ENCODE measurements at regions not wholly inside any gene's neighbourhood (a gene's known extent, or its start where the extent isn't known, plus 50 kb on each side); places are given as distances from the start of the nearest gene placed in this dataset.

GRCh38 chr4:30870513-30870912, 150.3 kb downstream of the PCDH7 start:
- no peak for TF ChIP-seq CTCF (IDR thresholded peaks at IDR 0.05; ENCODE audit: unreplicated experiment)
- Mint-ChIP-seq H3K4me3 (ENCODE audit: unreplicated experiment) (no peak overlapping the region), H3K36me3 (ENCODE audit: low read depth, unreplicated experiment) (no peaks in the 10 kb centered on the region), H3K9me3 (ENCODE audit: unreplicated experiment) (no peaks in the 10 kb centered on the region), H3K4me1 (ENCODE audit: unreplicated experiment) (peaks cover 6% of the 10 kb centered on the region), H3K27ac (ENCODE audit: unreplicated experiment) (no peak overlapping the region), H3K27me3 (ENCODE audit: unreplicated experiment) (no peaks in the 10 kb centered on the region)
- DNase-seq (ENCODE audit: low spot score): no peak

- Mint-ChIP-seq H3K4me1 (ENCODE audit: unreplicated experiment) (peaks cover 5% of the 10 kb centered on the region), H3K27me3 (ENCODE audit: unreplicated experiment) (peaks cover 1% of the 10 kb centered on the region), H3K4me3 (ENCODE audit: unreplicated experiment) (no peak overlapping the region), H3K27ac (ENCODE audit: unreplicated experiment) (no peak overlapping the region), H3K36me3 (ENCODE audit: low read depth, unreplicated experiment) (no peaks in the 10 kb centered on the region), H3K9me3 (ENCODE audit: unreplicated experiment) (no peaks in the 10 kb centered on the region)
- no peak for TF ChIP-seq CTCF (IDR thresholded peaks at IDR 0.05; ENCODE audit: unreplicated experiment)
- no peak for DNase-seq (ENCODE audit: low spot score)
Observed at GRCh38 chr4:30875658-30876269, 155.6 kb downstream of the PCDH7 start.

- Mint-ChIP-seq H3K27ac (ENCODE audit: unreplicated experiment) (no peak overlapping the region), H3K4me1 (ENCODE audit: unreplicated experiment) (peaks cover 5% of the 10 kb centered on the region), H3K36me3 (ENCODE audit: low read depth, unreplicated experiment) (no peaks in the 10 kb centered on the region), H3K9me3 (ENCODE audit: unreplicated experiment) (no peaks in the 10 kb centered on the region), H3K27me3 (ENCODE audit: unreplicated experiment) (peaks cover 3% of the 10 kb centered on the region), H3K4me3 (ENCODE audit: unreplicated experiment) (no peak overlapping the region)
- TF ChIP-seq CTCF (IDR thresholded peaks at IDR 0.05; ENCODE audit: unreplicated experiment): no peak
- no peak for DNase-seq (ENCODE audit: low spot score)
Observed at GRCh38 chr4:30879855-30880598, 159.9 kb downstream of the PCDH7 start.

- Mint-ChIP-seq H3K27me3 (ENCODE audit: unreplicated experiment) (peaks cover 2% of the 10 kb centered on the region), H3K27ac (ENCODE audit: unreplicated experiment) (no peak overlapping the region), H3K4me3 (ENCODE audit: unreplicated experiment) (no peak overlapping the region), H3K9me3 (ENCODE audit: unreplicated experiment) (no peaks in the 10 kb centered on the region), H3K36me3 (ENCODE audit: low read depth, unreplicated experiment) (no peaks in the 10 kb centered on the region), H3K4me1 (ENCODE audit: unreplicated experiment) (peaks cover 5% of the 10 kb centered on the region)
- no peak for TF ChIP-seq CTCF (IDR thresholded peaks at IDR 0.05; ENCODE audit: unreplicated experiment)
- no peak for DNase-seq (ENCODE audit: low spot score)
Observed at GRCh38 chr4:30881985-30882384, 161.8 kb downstream of the PCDH7 start.

GRCh38 chr4:30882443-30882842, 162.3 kb downstream of the PCDH7 start:
- DNase-seq (ENCODE audit: low spot score): no peak
- no peak overlapping the region for H3K27ac Mint-ChIP-seq (ENCODE audit: unreplicated experiment)
- peaks cover 1% of the 10 kb centered on the region for H3K27me3 Mint-ChIP-seq (ENCODE audit: unreplicated experiment)

More at GRCh38 chr4:30882443-30882842, 162.3 kb downstream of the PCDH7 start:
- no peak for TF ChIP-seq CTCF (IDR thresholded peaks at IDR 0.05; ENCODE audit: unreplicated experiment)
- H3K9me3 Mint-ChIP-seq (ENCODE audit: unreplicated experiment): no peaks in the 10 kb centered on the region
- H3K4me3 Mint-ChIP-seq (ENCODE audit: unreplicated experiment): no peak overlapping the region
- no peaks in the 10 kb centered on the region for H3K36me3 Mint-ChIP-seq (ENCODE audit: low read depth, unreplicated experiment)
- peaks cover 5% of the 10 kb centered on the region for H3K4me1 Mint-ChIP-seq (ENCODE audit: unreplicated experiment)

Measured in endothelial cell (in vitro differentiated cells).